ENCODE measurements at regions not wholly inside any gene's neighbourhood (a gene's known extent, or its start where the extent isn't known, plus 50 kb on each side); places are given as distances from the start of the nearest gene placed in this dataset.

- no peak overlapping the region for H3K27ac Mint-ChIP-seq
Observed at GRCh38 chr5:89241186-89241585, 358.2 kb upstream of the MEF2C start.

DNA sequence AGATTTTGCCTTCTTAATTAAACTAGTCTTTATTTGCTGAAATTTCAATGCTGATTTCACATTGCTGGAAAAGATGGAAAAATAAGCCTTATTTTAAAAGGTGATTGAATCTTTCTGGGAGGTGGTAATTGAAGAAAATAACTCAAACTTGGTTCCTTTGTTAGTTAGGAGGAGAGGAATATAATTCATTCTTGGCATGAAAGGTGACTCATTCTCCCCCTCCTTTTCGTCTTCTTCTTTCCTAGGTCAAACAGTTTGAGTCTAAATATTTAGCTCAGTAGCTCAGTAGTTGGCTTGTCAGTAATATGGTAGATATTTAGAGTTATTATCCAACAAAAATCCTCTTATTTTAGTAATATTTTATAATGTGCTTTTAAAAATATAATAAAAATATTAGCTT is 353.9 kb upstream of the MEF2C start:
- Mint-ChIP-seq H3K36me3 (ENCODE audit: insufficient read depth) (no peaks in the 10 kb centered on the region), H3K9me3 (ENCODE audit: low read depth) (no peaks in the 10 kb centered on the region), H3K4me1 (ENCODE audit: low read depth) (peaks cover 1% of the 10 kb centered on the region)

More at GRCh38 chr5:89241186-89241585, 358.2 kb upstream of the MEF2C start:
- H3K4me1 Mint-ChIP-seq (ENCODE audit: low read depth): no peaks in the 10 kb centered on the region
- H3K9me3 Mint-ChIP-seq (ENCODE audit: low read depth): no peaks in the 10 kb centered on the region
- H3K36me3 Mint-ChIP-seq (ENCODE audit: insufficient read depth): no peaks in the 10 kb centered on the region
- H3K27me3 Mint-ChIP-seq: no peaks in the 10 kb centered on the region
- no peak for TF ChIP-seq CTCF (IDR thresholded peaks at IDR 0.05; ENCODE audit: unreplicated experiment)
- no peak overlapping the region for H3K4me3 Mint-ChIP-seq (ENCODE audit: low read depth)
- DNase-seq (ENCODE audit: low spot score, unreplicated experiment): no peak

DNA sequence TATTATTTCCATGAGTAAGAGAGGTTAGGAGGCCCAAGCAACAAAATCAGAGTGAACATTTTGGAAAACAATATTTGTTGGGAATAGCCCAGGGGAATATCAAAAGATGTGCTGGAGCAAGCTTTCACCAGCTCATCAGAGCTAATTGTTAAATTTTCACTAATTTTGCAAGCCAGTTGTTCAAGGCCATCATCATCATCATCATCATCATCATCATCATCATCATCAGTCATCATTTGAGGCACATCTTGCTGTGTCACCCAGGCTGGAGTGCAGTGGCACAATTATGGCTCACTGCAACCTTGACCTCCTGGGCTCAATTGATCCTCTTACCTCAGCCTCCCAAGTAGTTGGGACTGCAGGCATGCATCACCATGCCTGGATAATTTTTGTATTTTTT is 350.5 kb upstream of the MEF2C start:
- Mint-ChIP-seq H3K4me3 (ENCODE audit: low read depth) (no peak overlapping the region), H3K36me3 (ENCODE audit: insufficient read depth) (no peaks in the 10 kb centered on the region), H3K9me3 (ENCODE audit: low read depth) (no peaks in the 10 kb centered on the region), H3K27ac (no peak overlapping the region), H3K27me3 (no peaks in the 10 kb centered on the region), H3K4me1 (ENCODE audit: low read depth) (peaks cover 1% of the 10 kb centered on the region)
- no peak for TF ChIP-seq CTCF (IDR thresholded peaks at IDR 0.05; ENCODE audit: unreplicated experiment)
- DNase-seq (ENCODE audit: low spot score, unreplicated experiment): no peak

More for the DNA sequence above, 353.9 kb upstream of the MEF2C start:
- no peak for TF ChIP-seq CTCF (IDR thresholded peaks at IDR 0.05; ENCODE audit: unreplicated experiment)
- Mint-ChIP-seq H3K27ac (no peak overlapping the region), H3K27me3 (no peaks in the 10 kb centered on the region), H3K4me3 (ENCODE audit: low read depth) (no peak overlapping the region)
- no peak for DNase-seq (ENCODE audit: low spot score, unreplicated experiment)

DNA sequence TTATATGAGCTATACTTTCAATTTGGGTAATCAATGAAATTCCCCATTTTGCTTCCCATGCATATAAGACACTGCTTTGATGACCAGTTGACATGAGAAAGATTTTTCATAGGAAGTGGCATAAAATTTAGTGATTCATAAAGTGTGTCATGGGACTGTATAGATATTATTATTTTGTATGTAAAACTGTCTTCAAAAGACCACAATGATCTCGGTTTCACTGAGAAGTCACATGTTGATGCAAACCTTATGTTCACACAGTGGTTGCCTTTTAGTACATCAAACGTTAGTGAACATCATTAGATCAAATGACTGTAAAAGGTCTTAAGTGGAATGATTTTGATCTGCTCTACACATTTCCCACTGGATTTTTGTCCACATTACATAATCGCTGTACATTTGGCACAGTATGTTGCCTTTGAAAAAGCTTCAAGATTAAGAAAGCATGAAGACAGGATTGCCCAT is 349.2 kb upstream of the MEF2C start:
- no peak overlapping the region for H3K4me3 Mint-ChIP-seq (ENCODE audit: low read depth)
- TF ChIP-seq CTCF (IDR thresholded peaks at IDR 0.05; ENCODE audit: unreplicated experiment): no peak
- H3K4me1 Mint-ChIP-seq (ENCODE audit: low read depth): peaks cover 1% of the 10 kb centered on the region
- H3K27me3 Mint-ChIP-seq: no peaks in the 10 kb centered on the region
- H3K9me3 Mint-ChIP-seq (ENCODE audit: low read depth): peaks cover under 1% of the 10 kb centered on the region
- H3K36me3 Mint-ChIP-seq (ENCODE audit: insufficient read depth): no peaks in the 10 kb centered on the region
- DNase-seq (ENCODE audit: low spot score, unreplicated experiment): no peak
- no peak overlapping the region for H3K27ac Mint-ChIP-seq

DNA sequence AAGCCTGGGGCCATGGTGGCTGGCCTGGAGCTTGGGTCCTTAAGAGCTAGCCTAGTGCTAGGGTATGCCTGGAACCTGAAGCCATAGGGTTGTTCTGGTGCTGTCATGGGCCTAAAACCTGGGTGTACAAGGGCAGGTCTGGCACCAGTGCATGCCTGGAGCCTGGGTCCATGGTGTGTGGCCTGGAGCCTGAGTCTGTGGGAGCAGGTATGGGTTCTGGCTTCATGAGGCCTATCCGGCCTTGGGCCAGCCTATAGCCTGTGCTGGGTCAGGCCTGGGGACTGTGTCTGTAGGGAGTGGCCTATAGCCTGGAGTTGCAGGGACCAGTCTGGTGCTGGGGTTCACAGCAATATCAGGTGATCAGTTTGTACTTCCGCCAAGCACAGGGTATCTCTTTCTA is 347.2 kb upstream of the MEF2C start:
- Mint-ChIP-seq H3K36me3 (ENCODE audit: insufficient read depth) (no peaks in the 10 kb centered on the region), H3K4me1 (ENCODE audit: low read depth) (peaks cover 1% of the 10 kb centered on the region), H3K4me3 (ENCODE audit: low read depth) (no peak overlapping the region), H3K27me3 (no peaks in the 10 kb centered on the region), H3K9me3 (ENCODE audit: low read depth) (peaks cover 3% of the 10 kb centered on the region), H3K27ac (no peak overlapping the region)
- DNase-seq (ENCODE audit: low spot score, unreplicated experiment): no peak
- TF ChIP-seq CTCF (IDR thresholded peaks at IDR 0.05; ENCODE audit: unreplicated experiment): no peak
